IMR-90 (cell line): ENCODE measurements at regions not wholly inside any gene's neighbourhood (a gene's known extent, or its start where the extent isn't known, plus 50 kb on each side); places are given as distances from the start of the nearest gene placed in this dataset.

Source experiments
- FOS ChIP-seq: fragments of 150-350 bp; IDR thresholded peaks from 2 replicates; pipeline ENCODE4 v1.6.1; 2016; ENCODE audit warnings: low read depth, low read length
- MXI1 ChIP-seq: IDR thresholded peaks from 2 replicates; pipeline ENCODE4 v1.6.1; 2012; ENCODE audit warnings: low read depth, mild to moderate bottlenecking, low read length, moderate library complexity, borderline replicate concordance

DNA sequence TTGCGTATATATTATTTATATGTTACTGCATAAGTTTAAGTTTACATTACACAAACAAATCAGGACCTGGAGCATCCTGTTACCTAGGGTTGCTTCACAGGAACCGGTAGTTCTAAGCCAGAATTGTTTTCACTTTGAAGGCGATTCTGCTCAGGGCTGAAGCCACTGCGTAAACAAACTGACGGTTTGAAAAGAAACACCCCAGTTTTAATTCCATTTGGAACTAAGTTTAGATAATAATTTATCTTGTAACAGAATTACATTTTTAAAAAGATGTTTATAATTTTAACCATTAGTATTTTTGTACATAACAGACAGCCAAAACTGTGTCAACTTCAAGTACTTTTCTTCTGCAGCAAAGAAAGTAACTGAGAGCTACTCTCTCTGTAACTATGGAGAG lies 282.1 kb upstream of the LYPLAL1 start:
- no peak for TF ChIP-seq MXI1
- no peak for TF ChIP-seq FOS
